ENCODE measurements at regions not wholly inside any gene's neighbourhood (a gene's known extent, or its start where the extent isn't known, plus 50 kb on each side); places are given as distances from the start of the nearest gene placed in this dataset.

DNA sequence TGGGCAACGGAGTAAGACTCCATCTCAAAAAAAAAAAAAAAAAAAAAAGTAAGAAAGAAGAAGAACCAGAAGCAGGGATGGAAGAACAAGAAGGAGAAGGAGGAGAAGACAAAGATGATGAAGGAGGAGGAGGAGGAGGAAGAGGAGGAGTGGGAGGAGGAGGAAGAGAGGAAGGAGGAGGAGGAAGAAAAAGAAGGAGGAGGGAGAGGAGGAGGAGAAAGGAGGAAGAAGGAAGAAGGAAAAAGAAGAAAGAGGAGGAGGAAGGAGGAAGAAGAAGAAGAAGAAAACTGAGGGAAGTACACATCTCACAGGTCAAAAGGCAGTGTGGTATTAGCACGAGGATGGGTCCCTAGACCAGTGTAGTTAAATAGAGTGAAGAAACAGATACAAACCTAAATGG is 65.1 kb upstream of the SCAF8 start:
- no peak for DNase-seq (ENCODE audit: low read depth)
- H3K9me3 ChIP-seq (ENCODE audit: control insufficient read depth, low read length) = no peaks in the 10 kb centered on the region
- H3K36me3 ChIP-seq (ENCODE audit: control insufficient read depth, insufficient read depth, low read length, severe bottlenecking) = no peaks in the 10 kb centered on the region
- H3K4me3 ChIP-seq (ENCODE audit: low read length) = no peak overlapping the region
- no peaks in the 10 kb centered on the region for H3K27me3 ChIP-seq (replicated peaks; ENCODE audit: control insufficient read depth, insufficient read depth, low read length)
- no peaks in the 10 kb centered on the region for H3K4me1 ChIP-seq (ENCODE audit: control insufficient read depth, insufficient read depth, low read length)
- H3K9ac ChIP-seq (ENCODE audit: low read length) = no peak overlapping the region

GRCh38 chr6:154672086-154672485 is 61.1 kb upstream of the SCAF8 start:
- Histone ChIP-seq H3K9ac (ENCODE audit: low read length) (no peak overlapping the region), H3K4me3 (ENCODE audit: low read length) (no peak overlapping the region), H3K4me1 (ENCODE audit: control insufficient read depth, insufficient read depth, low read length) (no peaks in the 10 kb centered on the region), H3K36me3 (ENCODE audit: control insufficient read depth, insufficient read depth, low read length, severe bottlenecking) (no peaks in the 10 kb centered on the region), H3K9me3 (ENCODE audit: control insufficient read depth, low read length) (no peaks in the 10 kb centered on the region), H3K27me3 (replicated peaks; ENCODE audit: control insufficient read depth, insufficient read depth, low read length) (no peaks in the 10 kb centered on the region)
- DNase-seq (ENCODE audit: low read depth) = no peak

GRCh38 chr6:154673919-154674318 is 59.3 kb upstream of the SCAF8 start:
- DNase-seq (ENCODE audit: low read depth) = no peak
- Histone ChIP-seq H3K9me3 (ENCODE audit: control insufficient read depth, low read length) (no peaks in the 10 kb centered on the region), H3K27me3 (replicated peaks; ENCODE audit: control insufficient read depth, insufficient read depth, low read length) (no peaks in the 10 kb centered on the region), H3K36me3 (ENCODE audit: control insufficient read depth, insufficient read depth, low read length, severe bottlenecking) (no peaks in the 10 kb centered on the region), H3K4me3 (ENCODE audit: low read length) (no peak overlapping the region), H3K4me1 (ENCODE audit: control insufficient read depth, insufficient read depth, low read length) (no peaks in the 10 kb centered on the region), H3K9ac (ENCODE audit: low read length) (no peak overlapping the region)

GRCh38 chr6:154675602-154676088 is 57.6 kb upstream of the SCAF8 start:
- no peaks in the 10 kb centered on the region for H3K4me1 ChIP-seq (ENCODE audit: control insufficient read depth, insufficient read depth, low read length)
- H3K9ac ChIP-seq (ENCODE audit: low read length) = no peak overlapping the region
- H3K4me3 ChIP-seq (ENCODE audit: low read length) = no peak overlapping the region
- no peaks in the 10 kb centered on the region for H3K36me3 ChIP-seq (ENCODE audit: control insufficient read depth, insufficient read depth, low read length, severe bottlenecking)
- H3K9me3 ChIP-seq (ENCODE audit: control insufficient read depth, low read length) = no peaks in the 10 kb centered on the region
- DNase-seq (ENCODE audit: low read depth) = peak; percentile 97
- H3K27me3 ChIP-seq (replicated peaks; ENCODE audit: control insufficient read depth, insufficient read depth, low read length) = no peaks in the 10 kb centered on the region

DNA sequence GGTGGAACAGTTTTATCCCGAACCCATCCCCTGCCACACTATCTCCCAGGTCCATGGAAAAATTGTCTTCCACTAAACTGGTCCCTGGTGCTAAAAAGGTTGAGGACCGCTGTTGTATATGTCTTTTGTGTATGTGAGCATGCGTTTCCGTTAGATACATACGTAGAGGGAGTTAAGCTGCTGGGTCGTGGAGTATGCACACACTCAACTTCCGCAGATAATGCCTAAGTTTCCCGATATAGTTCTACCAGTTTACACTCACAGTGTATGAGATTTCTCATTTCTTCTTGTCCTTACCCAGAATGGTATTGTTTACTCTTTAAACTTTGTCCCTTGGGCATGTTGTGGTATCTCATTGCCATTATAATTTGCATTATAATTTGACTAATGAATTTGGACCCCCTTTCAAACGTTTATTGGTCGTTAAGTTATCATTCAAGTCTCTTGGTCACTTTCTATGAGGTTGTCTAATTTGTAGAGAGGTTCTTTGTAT is 50.5 kb upstream of the SCAF8 start:
- Histone ChIP-seq H3K27me3 (replicated peaks; ENCODE audit: control insufficient read depth, insufficient read depth, low read length) (no peaks in the 10 kb centered on the region), H3K4me3 (ENCODE audit: low read length) (no peak overlapping the region), H3K36me3 (ENCODE audit: control insufficient read depth, insufficient read depth, low read length, severe bottlenecking) (no peaks in the 10 kb centered on the region), H3K9me3 (ENCODE audit: control insufficient read depth, low read length) (no peaks in the 10 kb centered on the region), H3K9ac (ENCODE audit: low read length) (no peak overlapping the region), H3K4me1 (ENCODE audit: control insufficient read depth, insufficient read depth, low read length) (no peaks in the 10 kb centered on the region)
- DNase-seq (ENCODE audit: low read depth) = no peak

Measured in adipocyte (in vitro differentiated cells).